Mesenchymal stem cell (in vitro differentiated cells and primary cell): ENCODE measurements at regions not wholly inside any gene's neighbourhood (a gene's known extent, or its start where the extent isn't known, plus 50 kb on each side); places are given as distances from the start of the nearest gene placed in this dataset.

ENCODE experiments used
- DNase-seq: peaks from one replicate; pipeline ENCODE4 v3.0.0-alpha.2; 2013
- H2AFZ ChIP-seq: one replicate; pipeline ENCODE4 v1.6.1; 2013; ENCODE audit warnings: low read depth, mild to moderate bottlenecking, control low read depth, inconsistent platforms, low read length, moderate library complexity
- H2AK5ac ChIP-seq: 2 replicates; pipeline ENCODE4 v1.6.1; 2013; ENCODE audit warnings: low read length, moderate library complexity, mild to moderate bottlenecking, inconsistent platforms; ENCODE audit not compliant: severe bottlenecking
- H2BK120ac ChIP-seq: one replicate; pipeline ENCODE4 v1.6.1; 2013; ENCODE audit warnings: low read depth, mild to moderate bottlenecking, inconsistent platforms, low read length, moderate library complexity
- H2BK12ac ChIP-seq, 2 experiments: one replicate each; pipeline ENCODE4 v1.6.1; 2013; ENCODE audit warnings: inconsistent platforms in 2 of 2, low read length in 2 of 2, mild to moderate bottlenecking in 2 of 2, moderate library complexity in 2 of 2, control low read depth in 1 of 2
- H2BK15ac ChIP-seq: one replicate; pipeline ENCODE4 v1.6.1; 2013; ENCODE audit warnings: mild to moderate bottlenecking, low read depth, inconsistent platforms; ENCODE audit not compliant: poor library complexity, severe bottlenecking
- H2BK5ac ChIP-seq: 2 replicates; pipeline ENCODE4 v1.6.1; 2013; ENCODE audit warnings: low read depth, mild to moderate bottlenecking, low read length, control low read depth, inconsistent platforms; ENCODE audit not compliant: poor library complexity, severe bottlenecking
- H3K14ac ChIP-seq, 2 experiments: one replicate each; pipeline ENCODE4 v1.6.1; 2013; ENCODE audit warnings: inconsistent platforms in 2 of 2, low read length in 2 of 2, control low read depth in 1 of 2, mild to moderate bottlenecking in 1 of 2, moderate library complexity in 1 of 2
- H3K18ac ChIP-seq, 2 experiments: one replicate each; pipeline ENCODE4 v1.6.1; 2013; ENCODE audit warnings: inconsistent platforms in 2 of 2, low read length in 2 of 2, control low read depth in 1 of 2, low read depth in 1 of 2, mild to moderate bottlenecking in 1 of 2
- H3K23ac ChIP-seq, 2 experiments: one replicate each; pipeline ENCODE4 v1.6.1; 2013; ENCODE audit warnings: inconsistent platforms in 2 of 2, low read length in 2 of 2, mild to moderate bottlenecking in 2 of 2, moderate library complexity in 2 of 2, control low read depth in 1 of 2
- H3K27ac ChIP-seq: 2 replicates; pipeline ENCODE4 v1.5.1; 2013; ENCODE audit warnings: mild to moderate bottlenecking, moderate library complexity, low read length, control low read depth, inconsistent platforms; ENCODE audit not compliant: poor library complexity, severe bottlenecking
- H3K27me3 ChIP-seq, 2 experiments: 2 replicates each; pipeline versions ENCODE4 v1.6.1 to v1.7.0; 2013; ENCODE audit warnings: low read length in 2 of 2, mild to moderate bottlenecking in 2 of 2, moderate library complexity in 2 of 2, control low read depth in 1 of 2, inconsistent platforms in 1 of 2; ENCODE audit not compliant: control insufficient read depth in 1 of 2, insufficient read depth in 1 of 2
- H3K36me3 ChIP-seq, 2 experiments: 2 replicates each; pipeline versions ENCODE4 v1.6.1 to v1.7.0; 2013; ENCODE audit warnings: low read length in 2 of 2, control low read depth in 1 of 2, inconsistent platforms in 1 of 2, low read depth in 1 of 2, mild to moderate bottlenecking in 1 of 2; ENCODE audit not compliant: insufficient read depth in 2 of 2, control insufficient read depth in 1 of 2
- H3K4ac ChIP-seq, 2 experiments: one replicate each; pipeline ENCODE4 v1.6.1; 2013; ENCODE audit warnings: inconsistent platforms in 2 of 2, low read length in 2 of 2, mild to moderate bottlenecking in 2 of 2, moderate library complexity in 2 of 2, control low read depth in 1 of 2, low read depth in 1 of 2
- H3K4me1 ChIP-seq: 2 replicates; pipeline ENCODE4 v1.6.1; 2013; ENCODE audit warnings: low read depth, low read length, control low read depth; ENCODE audit not compliant: control insufficient read depth, insufficient read depth
- H3K4me2 ChIP-seq: 2 replicates; pipeline ENCODE4 v1.6.1; 2013; ENCODE audit warnings: low read length, mild to moderate bottlenecking, inconsistent platforms; ENCODE audit not compliant: poor library complexity, severe bottlenecking
- H3K4me3 ChIP-seq, 2 experiments: 2 replicates each; pipeline versions ENCODE4 v1.5.1 to v1.7.0; 2013; ENCODE audit warnings: low read length in 2 of 2, mild to moderate bottlenecking in 2 of 2, control low read depth in 1 of 2, low read depth in 1 of 2; ENCODE audit not compliant: insufficient read depth in 1 of 2
- H3K79me1 ChIP-seq: replicated peaks from 2 replicates; pipeline ENCODE4 v1.6.1; 2013; ENCODE audit warnings: mild to moderate bottlenecking, control low read depth, low read length, inconsistent platforms; ENCODE audit not compliant: poor library complexity, severe bottlenecking
- H3K9ac ChIP-seq: 2 replicates; pipeline ENCODE4 v1.7.0; 2013; ENCODE audit warnings: mild to moderate bottlenecking, low read length, moderate library complexity
- H3K9me3 ChIP-seq: 2 replicates; pipeline ENCODE4 v1.7.0; 2013; ENCODE audit warnings: mild to moderate bottlenecking, low read length; ENCODE audit not compliant: control insufficient read depth
- H4K8ac ChIP-seq: one replicate; pipeline ENCODE4 v1.6.1; 2013; ENCODE audit warnings: inconsistent platforms, mild to moderate bottlenecking, low read length, moderate library complexity
- H4K91ac ChIP-seq: one replicate; pipeline ENCODE4 v1.6.1; 2013; ENCODE audit warnings: mild to moderate bottlenecking, low read length, inconsistent platforms
- WGBS: methylation state at CpG from one replicate; pipeline ENCODE4 v1.1.7; 2013; ENCODE audit warnings: mixed read lengths; 5-methylcytosine and 5-hydroxymethylcytosine counted together

DNA sequence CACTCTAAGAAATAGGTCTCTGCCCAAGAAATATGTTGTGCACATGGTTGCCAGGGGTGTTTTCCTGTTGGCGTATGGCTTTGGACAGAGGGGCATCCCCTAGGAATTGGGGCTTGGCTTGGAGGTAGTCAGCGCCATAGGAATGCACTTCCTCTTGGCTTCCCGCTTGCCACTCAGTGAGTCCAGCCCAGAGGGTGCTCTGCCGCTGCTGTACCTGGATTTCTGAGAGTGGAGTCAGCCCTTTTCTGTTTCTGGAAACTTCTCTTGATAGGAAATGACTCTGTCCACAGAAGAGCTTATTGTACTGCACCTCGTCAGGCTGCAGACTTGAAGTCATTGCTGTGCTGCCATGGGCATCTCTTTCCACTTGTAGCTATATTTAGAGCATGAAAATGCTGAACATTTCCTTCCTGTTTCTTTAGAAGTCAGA lies 116.7 kb upstream of the MGAT5 start:
- Histone ChIP-seq H2BK12ac (peak overlapping the region in 1 of 2 experiments; percentile 47), H2BK120ac (no peak overlapping the region)
- DNase-seq, result peak; percentile 76

GRCh38 chr2:134138115-134138514 lies 115.8 kb upstream of the MGAT5 start:
- peaks cover 35% of the 10 kb centered on the region for H3K79me1 ChIP-seq
- H3K18ac ChIP-seq, result peak overlapping the region in 1 of 2 experiments; percentile 24
- H2AK5ac ChIP-seq, result no peak overlapping the region
- no peak overlapping the region for H3K27ac ChIP-seq
- H2BK120ac ChIP-seq, result no peak overlapping the region
- H2BK15ac ChIP-seq, result no peak overlapping the region
- no peaks in the 10 kb centered on the region for H3K27me3 ChIP-seq
- no peak overlapping the region for H2BK5ac ChIP-seq
- DNase-seq, result no peak
- no peak overlapping the region for H2BK12ac ChIP-seq
- no peak overlapping the region for H4K91ac ChIP-seq
- peaks cover 10% of the 10 kb centered on the region for H3K4me1 ChIP-seq
- H2AFZ ChIP-seq, result no peak overlapping the region
- H3K36me3 ChIP-seq, result no peaks in the 10 kb centered on the region
- H4K8ac ChIP-seq, result no peak overlapping the region
- no peaks in the 10 kb centered on the region for H3K9me3 ChIP-seq
- H3K4ac ChIP-seq, result no peak overlapping the region
- H3K14ac ChIP-seq, result no peak overlapping the region
- no peak overlapping the region for H3K23ac ChIP-seq
- H3K4me2 ChIP-seq, result no peak overlapping the region
- H3K4me3 ChIP-seq, result no peak overlapping the region
- 100% methylated on average over 1 of the region's 2 CpGs for WGBS
- H3K9ac ChIP-seq, result no peak overlapping the region

More for the DNA sequence above, 116.7 kb upstream of the MGAT5 start:
- 17% methylated on average over 5 of the region's 5 CpGs for WGBS
- peaks cover 36% of the 10 kb centered on the region for H3K79me1 ChIP-seq
- no peak overlapping the region for H2AK5ac ChIP-seq
- H3K14ac ChIP-seq, result no peak overlapping the region
- H3K27ac ChIP-seq, result peak overlapping the region; percentile 57
- peak overlapping the region; percentile 36 for H3K9ac ChIP-seq
- peak overlapping the region; percentile 33 for H2BK15ac ChIP-seq
- H3K4me1 ChIP-seq, result peaks cover 8% of the 10 kb centered on the region
- no peak overlapping the region for H2AFZ ChIP-seq
- no peak overlapping the region for H4K91ac ChIP-seq
- H3K4me3 ChIP-seq, result peak overlapping the region in 1 of 2 experiments; percentile 70
- no peaks in the 10 kb centered on the region for H3K36me3 ChIP-seq
- no peak overlapping the region for H2BK5ac ChIP-seq
- no peak overlapping the region for H3K23ac ChIP-seq
- no peaks in the 10 kb centered on the region for H3K27me3 ChIP-seq
- peak overlapping the region; percentile 60 to 61 for H3K18ac ChIP-seq
- H4K8ac ChIP-seq, result no peak overlapping the region
- H3K4me2 ChIP-seq, result peak overlapping the region; percentile 62
- H3K4ac ChIP-seq, result peak overlapping the region; percentile 10 to 53
- no peaks in the 10 kb centered on the region for H3K9me3 ChIP-seq

GRCh38 chr2:134139611-134140010 lies 114.3 kb upstream of the MGAT5 start:
- Histone ChIP-seq H2BK5ac (no peak overlapping the region), H3K27ac (no peak overlapping the region), H3K4ac (no peak overlapping the region), H3K27me3 (no peaks in the 10 kb centered on the region), H3K18ac (no peak overlapping the region), H3K79me1 (peaks cover 32% of the 10 kb centered on the region), H3K9ac (no peak overlapping the region), H2BK15ac (no peak overlapping the region), H2AK5ac (no peak overlapping the region), H3K4me1 (peaks cover 13% of the 10 kb centered on the region), H3K36me3 (no peaks in the 10 kb centered on the region), H3K14ac (no peak overlapping the region), H2AFZ (no peak overlapping the region), H3K4me2 (no peak overlapping the region), H3K4me3 (no peak overlapping the region), H4K91ac (no peak overlapping the region), H2BK12ac (no peak overlapping the region), H3K23ac (peak overlapping the region in 1 of 2 experiments; percentile 63), H3K9me3 (no peaks in the 10 kb centered on the region), H2BK120ac (no peak overlapping the region), H4K8ac (no peak overlapping the region)
- no peak for DNase-seq
- 97% methylated on average over 4 of the region's 4 CpGs for WGBS

GRCh38 chr2:134140251-134140661 lies 113.6 kb upstream of the MGAT5 start:
- H3K9me3 ChIP-seq, result no peaks in the 10 kb centered on the region
- H2BK120ac ChIP-seq, result no peak overlapping the region
- no peak for DNase-seq
- H3K18ac ChIP-seq, result no peak overlapping the region
- H3K23ac ChIP-seq, result no peak overlapping the region
- 95% methylated on average over 9 of the region's 9 CpGs for WGBS
- H4K91ac ChIP-seq, result peak overlapping the region; percentile 63
- H3K14ac ChIP-seq, result no peak overlapping the region
- no peak overlapping the region for H2AFZ ChIP-seq
- peak overlapping the region; percentile 56 for H4K8ac ChIP-seq
- peaks cover 13% of the 10 kb centered on the region for H3K4me1 ChIP-seq
- H3K27me3 ChIP-seq, result no peaks in the 10 kb centered on the region
- no peak overlapping the region for H2BK5ac ChIP-seq
- H3K4me3 ChIP-seq, result no peak overlapping the region
- no peak overlapping the region for H3K4ac ChIP-seq
- H2AK5ac ChIP-seq, result no peak overlapping the region
- no peak overlapping the region for H3K27ac ChIP-seq
- no peak overlapping the region for H3K9ac ChIP-seq
- H3K36me3 ChIP-seq, result no peaks in the 10 kb centered on the region
- H2BK15ac ChIP-seq, result no peak overlapping the region
- peaks cover 31% of the 10 kb centered on the region for H3K79me1 ChIP-seq
- peak overlapping the region in 1 of 2 experiments; percentile 2 for H2BK12ac ChIP-seq
- H3K4me2 ChIP-seq, result no peak overlapping the region
